HEK293 (cell line): ENCODE measurements at regions not wholly inside any gene's neighbourhood (a gene's known extent, or its start where the extent isn't known, plus 50 kb on each side); places are given as distances from the start of the nearest gene placed in this dataset.

Experiments
- CTCF ChIA-PET: fragments of 350-600 bp; formaldehyde crosslinking; extraction: SDS; loops from one replicate; lab custom pipeline; 2021; ENCODE audit warnings: antibody characterized with exemption; lab: Yijun Ruan, JAX
- POLR2A ChIA-PET: fragments of 300-600 bp; formaldehyde crosslinking; extraction: SDS; loops from one replicate; lab custom pipeline; 2020; ENCODE audit warnings: antibody characterized with exemption, inconsistent platforms; lab: Yijun Ruan, JAX
- H3K27ac ChIP-seq: fragments of 200-500 bp; sonication (Bioruptor generic); 2 replicates; pipeline ENCODE4 v1.5.1; 2014; ENCODE audit warnings: low read depth, low read length, control low read depth, inconsistent platforms; ENCODE audit errors: extremely low read depth
- H3K36me3 ChIP-seq, 2 experiments: fragments of 200-500 bp in 1 of 2; sonication (Bioruptor generic) in 1 of 2; 1 replicate in 1 of 2; 2 replicates in 1 of 2; pipeline ENCODE4 v1.5.1; 2014 to 2017; ENCODE audit warnings: inconsistent platforms in 2 of 2, low read length in 2 of 2; ENCODE audit not compliant: control insufficient read depth in 2 of 2, insufficient read depth in 1 of 2
- H3K4me1 ChIP-seq: fragments of 200-500 bp; sonication (Bioruptor generic); 2 replicates; pipeline ENCODE4 v1.5.1; 2014; ENCODE audit warnings: mild to moderate bottlenecking, low read length, inconsistent platforms; ENCODE audit not compliant: control insufficient read depth, insufficient read depth
- H3K4me3 ChIP-seq: 2 replicates; pipeline ENCODE4 v1.5.1; 2011; ENCODE audit warnings: low read depth, mild to moderate bottlenecking, control low read depth, low read length, moderate library complexity
- H3K9me3 ChIP-seq: fragments of 200-500 bp; sonication (Bioruptor generic); 2 replicates; pipeline ENCODE4 v1.5.1; 2014; ENCODE audit warnings: low read depth, low read length, inconsistent platforms; ENCODE audit not compliant: control insufficient read depth, insufficient read depth
- FEZF1 ChIP-seq: fragments of 450-650 bp; formaldehyde crosslinking; IDR thresholded peaks from 2 replicates; pipeline ENCODE4 v1.5.1; 2016; ENCODE audit warnings: missing biosample characterization, missing genetic modification characterization
- GLI2 ChIP-seq: fragments of 450-650 bp; formaldehyde crosslinking; IDR thresholded peaks from 2 replicates; pipeline ENCODE4; 2017; ENCODE audit warnings: missing biosample characterization, missing genetic modification characterization, low read depth, borderline replicate concordance
- KLF1 ChIP-seq: fragments of 450-650 bp; formaldehyde crosslinking; IDR thresholded peaks from 2 replicates; pipeline ENCODE4 v1.5.1; 2016; ENCODE audit warnings: missing biosample characterization, missing genetic modification characterization
- PRDM1 ChIP-seq: fragments of 450-650 bp; formaldehyde crosslinking; IDR thresholded peaks from 2 replicates; pipeline ENCODE4; 2016; ENCODE audit warnings: missing biosample characterization, missing genetic modification characterization
- RBAK ChIP-seq: fragments of 450-650 bp; formaldehyde crosslinking; IDR thresholded peaks from 2 replicates; pipeline ENCODE4 v1.5.1; 2016; ENCODE audit warnings: missing biosample characterization, missing genetic modification characterization
- SCRT2 ChIP-seq: fragments of 450-650 bp; formaldehyde crosslinking; IDR thresholded peaks from 2 replicates; pipeline ENCODE4 v1.5.1; 2016; ENCODE audit warnings: missing biosample characterization, missing genetic modification characterization
- SETDB1 ChIP-seq: IDR thresholded peaks from one replicate; pipeline ENCODE4 v1.6.1; 2017; ENCODE audit warnings: mild to moderate bottlenecking, low read length, moderate library complexity, mixed read lengths; ENCODE audit not compliant: insufficient read length
- YY1 ChIP-seq: fragments of 450-650 bp; formaldehyde crosslinking; IDR thresholded peaks from 2 replicates; pipeline ENCODE4 v1.5.1; 2018; ENCODE audit warnings: missing biosample characterization, missing genetic modification characterization
- YY2 ChIP-seq: fragments of 450-650 bp; formaldehyde crosslinking; IDR thresholded peaks from 2 replicates; pipeline ENCODE4 v1.5.1; 2016; ENCODE audit warnings: missing biosample characterization, missing genetic modification characterization
- ZBTB48 ChIP-seq: fragments of 450-650 bp; formaldehyde crosslinking; IDR thresholded peaks from 2 replicates; pipeline ENCODE4 v1.5.1; 2016; ENCODE audit warnings: missing biosample characterization, missing genetic modification characterization
- ZFHX2 ChIP-seq: fragments of 450-650 bp; formaldehyde crosslinking; conservative IDR thresholded peaks from 2 replicates; pipeline ENCODE4 v1.5.1; 2016; ENCODE audit warnings: missing biosample characterization, missing genetic modification characterization
- ZNF114 ChIP-seq: fragments of 450-650 bp; formaldehyde crosslinking; IDR thresholded peaks from 2 replicates; pipeline ENCODE4 v1.5.0; 2017; ENCODE audit warnings: missing biosample characterization, missing genetic modification characterization
- ZNF24 ChIP-seq: fragments of 450-650 bp; formaldehyde crosslinking; IDR thresholded peaks from 2 replicates; pipeline ENCODE4 v1.5.1; 2016; ENCODE audit warnings: missing biosample characterization, missing genetic modification characterization
- ZNF404 ChIP-seq: fragments of 450-650 bp; formaldehyde crosslinking; IDR thresholded peaks from 2 replicates; pipeline ENCODE4 v1.5.1; 2017; ENCODE audit warnings: missing biosample characterization, missing genetic modification characterization
- ZNF510 ChIP-seq: fragments of 450-650 bp; formaldehyde crosslinking; IDR thresholded peaks from 2 replicates; pipeline ENCODE4 v1.5.1; 2018; ENCODE audit warnings: mild to moderate bottlenecking, missing genetic modification characterization, missing biosample characterization; ENCODE audit not compliant: insufficient replicate concordance
- ZNF670 ChIP-seq: fragments of 450-650 bp; formaldehyde crosslinking; IDR thresholded peaks from 2 replicates; pipeline ENCODE4 v1.5.1; 2016; ENCODE audit warnings: missing biosample characterization, missing genetic modification characterization, low read depth
- ZNF768 ChIP-seq: fragments of 450-650 bp; formaldehyde crosslinking; IDR thresholded peaks from 2 replicates; pipeline ENCODE4 v1.5.1; 2018; ENCODE audit warnings: missing biosample characterization, mild to moderate bottlenecking, missing genetic modification characterization
- ZSCAN16 ChIP-seq: fragments of 450-650 bp; formaldehyde crosslinking; IDR thresholded peaks from 2 replicates; pipeline ENCODE4 v1.5.1; 2016; ENCODE audit warnings: missing biosample characterization, missing genetic modification characterization
- TF ChIP-seq, protein P1 (sequence below): fragments of 450-650 bp; formaldehyde crosslinking; IDR thresholded peaks from 2 replicates; pipeline ENCODE4 v1.5.1; 2017; ENCODE audit warnings: missing biosample characterization, missing genetic modification characterization
- TF ChIP-seq, protein P2 (sequence below): sonication (generic); formaldehyde crosslinking; IDR thresholded peaks from 2 replicates; pipeline ENCODE4 v1.8.1; 2022; ENCODE audit warnings: mild to moderate bottlenecking, moderate library complexity, missing genetic modification reagents
- TF ChIP-seq, protein P3 (sequence below): fragments of 450-650 bp; formaldehyde crosslinking; IDR thresholded peaks from 2 replicates; pipeline ENCODE4 v1.5.1; 2016; ENCODE audit warnings: missing biosample characterization, missing genetic modification characterization
- TF ChIP-seq, protein P4 (sequence below): fragments of 450-650 bp; formaldehyde crosslinking; IDR thresholded peaks from 2 replicates; pipeline ENCODE4 v1.5.1; 2016; ENCODE audit warnings: missing biosample characterization, missing genetic modification characterization, low read depth
- TF ChIP-seq, protein P5 (sequence below): fragments of 450-650 bp; formaldehyde crosslinking; IDR thresholded peaks from 2 replicates; pipeline ENCODE4 v1.5.1; 2016; ENCODE audit warnings: missing biosample characterization, missing genetic modification characterization

DNA sequence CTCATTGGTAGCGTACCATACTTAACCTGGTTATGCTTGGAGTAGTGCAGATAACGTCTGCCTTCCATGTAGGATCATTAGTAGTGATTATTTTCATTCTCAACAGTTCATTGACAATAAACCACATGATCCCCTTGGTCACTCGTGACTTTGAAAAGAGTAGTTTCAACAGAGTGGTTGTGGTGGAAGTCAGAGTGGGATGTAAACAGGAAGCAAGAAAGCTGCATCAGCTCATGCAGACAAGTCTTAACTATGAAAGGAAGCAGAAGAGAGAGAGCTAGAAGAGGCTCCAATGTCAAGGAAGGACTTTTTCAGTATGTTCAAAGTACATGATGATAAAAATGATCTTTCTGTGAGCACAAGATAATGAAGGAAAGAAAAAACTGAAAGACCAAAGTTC is 287.4 kb downstream of the MBD2 start:
- H3K27ac ChIP-seq: no peak overlapping the region
- H3K4me3 ChIP-seq: no peak overlapping the region
- no peak for TF ChIP-seq RBAK (tag by site-specific recombination)
- TF ChIP-seq PRDM1 (tag by site-specific recombination): no peak
- TF ChIP-seq ZBTB48 (tag by site-specific recombination): no peak
- no peak for TF ChIP-seq YY2 (tag by site-specific recombination)
- TF ChIP-seq ZNF24: no peak
- no peak for TF ChIP-seq FEZF1 (tag by site-specific recombination)
- TF ChIP-seq YY1 (tag by site-specific recombination): no peak
- TF ChIP-seq, protein P1, sequence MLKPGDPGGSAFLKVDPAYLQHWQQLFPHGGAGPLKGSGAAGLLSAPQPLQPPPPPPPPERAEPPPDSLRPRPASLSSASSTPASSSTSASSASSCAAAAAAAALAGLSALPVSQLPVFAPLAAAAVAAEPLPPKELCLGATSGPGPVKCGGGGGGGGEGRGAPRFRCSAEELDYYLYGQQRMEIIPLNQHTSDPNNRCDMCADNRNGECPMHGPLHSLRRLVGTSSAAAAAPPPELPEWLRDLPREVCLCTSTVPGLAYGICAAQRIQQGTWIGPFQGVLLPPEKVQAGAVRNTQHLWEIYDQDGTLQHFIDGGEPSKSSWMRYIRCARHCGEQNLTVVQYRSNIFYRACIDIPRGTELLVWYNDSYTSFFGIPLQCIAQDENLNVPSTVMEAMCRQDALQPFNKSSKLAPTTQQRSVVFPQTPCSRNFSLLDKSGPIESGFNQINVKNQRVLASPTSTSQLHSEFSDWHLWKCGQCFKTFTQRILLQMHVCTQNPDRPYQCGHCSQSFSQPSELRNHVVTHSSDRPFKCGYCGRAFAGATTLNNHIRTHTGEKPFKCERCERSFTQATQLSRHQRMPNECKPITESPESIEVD (tag by site-specific recombination): no peak
- no peak for TF ChIP-seq ZFHX2 (tag by site-specific recombination)
- TF ChIP-seq, protein P2, sequence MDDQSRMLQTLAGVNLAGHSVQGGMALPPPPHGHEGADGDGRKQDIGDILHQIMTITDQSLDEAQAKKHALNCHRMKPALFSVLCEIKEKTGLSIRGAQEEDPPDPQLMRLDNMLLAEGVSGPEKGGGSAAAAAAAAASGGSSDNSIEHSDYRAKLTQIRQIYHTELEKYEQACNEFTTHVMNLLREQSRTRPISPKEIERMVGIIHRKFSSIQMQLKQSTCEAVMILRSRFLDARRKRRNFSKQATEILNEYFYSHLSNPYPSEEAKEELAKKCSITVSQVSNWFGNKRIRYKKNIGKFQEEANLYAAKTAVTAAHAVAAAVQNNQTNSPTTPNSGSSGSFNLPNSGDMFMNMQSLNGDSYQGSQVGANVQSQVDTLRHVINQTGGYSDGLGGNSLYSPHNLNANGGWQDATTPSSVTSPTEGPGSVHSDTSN (CRISPR knock-in tag): no peak
- TF ChIP-seq SCRT2 (tag by site-specific recombination): no peak
- no peak for TF ChIP-seq ZNF510 (tag by site-specific recombination)
- TF ChIP-seq GLI2: no peak
- TF ChIP-seq, protein P3, sequence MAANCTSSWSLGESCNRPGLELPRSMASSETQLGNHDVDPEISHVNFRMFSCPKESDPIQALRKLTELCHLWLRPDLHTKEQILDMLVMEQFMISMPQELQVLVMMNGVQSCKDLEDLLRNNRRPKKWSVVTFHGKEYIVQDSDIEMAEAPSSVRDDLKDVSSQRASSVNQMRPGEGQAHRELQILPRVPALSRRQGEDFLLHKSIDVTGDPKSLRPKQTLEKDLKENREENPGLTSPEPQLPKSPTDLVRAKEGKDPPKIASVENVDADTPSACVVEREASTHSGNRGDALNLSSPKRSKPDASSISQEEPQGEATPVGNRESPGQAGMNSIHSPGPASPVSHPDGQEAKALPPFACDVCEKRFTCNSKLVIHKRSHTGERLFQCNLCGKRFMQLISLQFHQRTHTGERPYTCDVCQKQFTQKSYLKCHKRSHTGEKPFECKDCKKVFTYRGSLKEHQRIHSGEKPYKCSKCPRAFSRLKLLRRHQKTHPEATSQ (tag by site-specific recombination): no peak
- H3K36me3 ChIP-seq: no peaks in the 10 kb centered on the region
- CTCF ChIA-PET: no interaction called here
- H3K4me1 ChIP-seq: no peaks in the 10 kb centered on the region
- POLR2A ChIA-PET: no interaction called here
- no peaks in the 10 kb centered on the region for H3K9me3 ChIP-seq

DNA sequence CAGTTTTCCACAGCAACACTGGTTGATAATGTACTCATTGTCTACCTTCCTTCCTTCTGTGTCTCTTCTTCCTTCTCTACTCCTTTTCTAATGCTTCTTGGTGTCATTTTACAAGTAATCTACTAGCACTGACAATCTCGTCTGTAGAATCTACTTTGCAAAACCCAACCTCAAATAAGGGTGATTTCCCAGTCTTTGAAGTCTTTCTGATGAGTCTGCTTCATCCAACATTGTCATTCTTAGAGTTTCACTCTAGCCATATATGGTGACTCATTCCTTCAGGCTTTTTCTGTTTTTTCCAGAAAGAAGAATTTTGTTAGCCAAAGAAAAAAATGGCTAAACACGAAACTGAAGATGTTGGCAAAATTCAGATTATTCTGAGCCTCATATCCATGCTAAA is 288.7 kb downstream of the MBD2 start:
- no peaks in the 10 kb centered on the region for H3K36me3 ChIP-seq
- CTCF ChIA-PET: interaction anchor here (1.3 kb wide), 1 partner anchor 184 kb away, joined by 3 read pairs; no protein-coding TSS in a partner anchor
- no peaks in the 10 kb centered on the region for H3K4me1 ChIP-seq
- no peaks in the 10 kb centered on the region for H3K9me3 ChIP-seq
- H3K27ac ChIP-seq: no peak overlapping the region
- H3K4me3 ChIP-seq: no peak overlapping the region
- TF ChIP-seq ZNF404 (tag by site-specific recombination): no peak
- TF ChIP-seq ZSCAN16: no peak
- TF ChIP-seq ZNF768 (tag by site-specific recombination): no peak
- no peak for TF ChIP-seq SETDB1
- no peak for TF ChIP-seq ZNF670 (tag by site-specific recombination)
- TF ChIP-seq ZNF114 (tag by site-specific recombination): no peak
- TF ChIP-seq, all 188 proteins: peak for 0
- POLR2A ChIA-PET: no interaction called here

DNA sequence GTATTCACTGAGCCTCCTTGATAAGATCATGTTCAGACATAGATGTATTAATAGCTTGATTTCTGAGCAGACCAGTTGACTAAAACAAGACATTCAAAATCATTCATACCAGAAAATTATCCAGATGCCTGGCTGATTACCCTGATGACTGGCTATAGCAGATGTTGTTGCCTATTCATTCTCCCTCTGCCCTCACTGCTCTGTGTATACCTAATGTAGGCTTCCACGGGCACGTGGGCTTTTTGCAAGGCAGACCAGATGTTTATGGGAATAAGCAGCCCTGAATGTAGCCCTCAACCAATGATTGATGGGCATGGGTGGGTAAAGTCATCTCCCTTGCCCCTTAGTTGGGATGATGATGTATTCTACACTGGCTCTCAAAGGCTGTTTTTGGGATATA is 289.1 kb downstream of the MBD2 start:
- H3K4me3 ChIP-seq: no peak overlapping the region
- CTCF ChIA-PET: interaction anchor here (1.3 kb wide), 1 partner anchor 184 kb away, joined by 3 read pairs; no protein-coding TSS in a partner anchor
- TF ChIP-seq, protein P4, sequence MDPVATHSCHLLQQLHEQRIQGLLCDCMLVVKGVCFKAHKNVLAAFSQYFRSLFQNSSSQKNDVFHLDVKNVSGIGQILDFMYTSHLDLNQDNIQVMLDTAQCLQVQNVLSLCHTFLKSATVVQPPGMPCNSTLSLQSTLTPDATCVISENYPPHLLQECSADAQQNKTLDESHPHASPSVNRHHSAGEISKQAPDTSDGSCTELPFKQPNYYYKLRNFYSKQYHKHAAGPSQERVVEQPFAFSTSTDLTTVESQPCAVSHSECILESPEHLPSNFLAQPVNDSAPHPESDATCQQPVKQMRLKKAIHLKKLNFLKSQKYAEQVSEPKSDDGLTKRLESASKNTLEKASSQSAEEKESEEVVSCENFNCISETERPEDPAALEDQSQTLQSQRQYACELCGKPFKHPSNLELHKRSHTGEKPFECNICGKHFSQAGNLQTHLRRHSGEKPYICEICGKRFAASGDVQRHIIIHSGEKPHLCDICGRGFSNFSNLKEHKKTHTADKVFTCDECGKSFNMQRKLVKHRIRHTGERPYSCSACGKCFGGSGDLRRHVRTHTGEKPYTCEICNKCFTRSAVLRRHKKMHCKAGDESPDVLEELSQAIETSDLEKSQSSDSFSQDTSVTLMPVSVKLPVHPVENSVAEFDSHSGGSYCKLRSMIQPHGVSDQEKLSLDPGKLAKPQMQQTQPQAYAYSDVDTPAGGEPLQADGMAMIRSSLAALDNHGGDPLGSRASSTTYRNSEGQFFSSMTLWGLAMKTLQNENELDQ (tag by site-specific recombination): no peak
- no peak for TF ChIP-seq KLF1 (tag by site-specific recombination)
- TF ChIP-seq, protein P5, sequence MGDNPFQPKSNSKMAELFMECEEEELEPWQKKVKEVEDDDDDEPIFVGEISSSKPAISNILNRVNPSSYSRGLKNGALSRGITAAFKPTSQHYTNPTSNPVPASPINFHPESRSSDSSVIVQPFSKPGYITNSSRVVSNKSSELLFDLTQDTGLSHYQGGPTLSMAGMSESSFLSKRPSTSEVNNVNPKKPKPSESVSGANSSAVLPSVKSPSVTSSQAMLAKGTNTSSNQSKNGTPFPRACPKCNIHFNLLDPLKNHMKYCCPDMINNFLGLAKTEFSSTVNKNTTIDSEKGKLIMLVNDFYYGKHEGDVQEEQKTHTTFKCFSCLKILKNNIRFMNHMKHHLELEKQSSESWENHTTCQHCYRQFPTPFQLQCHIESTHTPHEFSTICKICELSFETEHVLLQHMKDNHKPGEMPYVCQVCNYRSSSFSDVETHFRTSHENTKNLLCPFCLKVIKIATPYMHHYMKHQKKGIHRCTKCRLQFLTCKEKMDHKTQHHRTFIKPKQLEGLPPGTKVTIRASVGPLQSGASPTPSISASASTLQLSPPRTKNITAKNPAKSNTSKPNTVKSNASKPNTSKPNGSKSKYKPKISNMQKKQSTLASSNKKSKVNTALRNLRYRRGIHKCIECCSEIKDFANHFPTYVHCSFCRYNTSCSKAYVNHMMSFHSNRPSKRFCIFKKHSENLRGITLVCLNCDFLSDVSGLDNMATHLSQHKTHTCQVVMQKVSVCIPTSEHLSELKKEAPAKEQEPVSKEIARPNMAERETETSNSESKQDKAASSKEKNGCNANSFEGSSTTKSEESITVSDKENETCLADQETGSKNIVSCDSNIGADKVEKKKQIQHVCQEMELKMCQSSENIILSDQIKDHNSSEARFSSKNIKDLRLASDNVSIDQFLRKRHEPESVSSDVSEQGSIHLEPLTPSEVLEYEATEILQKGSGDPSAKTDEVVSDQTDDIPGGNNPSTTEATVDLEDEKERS (tag by site-specific recombination): no peak
- TF ChIP-seq, all 188 proteins: peak for 0
- Histone ChIP-seq H3K36me3 (no peaks in the 10 kb centered on the region), H3K27ac (no peak overlapping the region), H3K4me1 (no peaks in the 10 kb centered on the region), H3K9me3 (no peaks in the 10 kb centered on the region)
- POLR2A ChIA-PET: no interaction called here
